MG63 (cell line): ENCODE measurements at regions not wholly inside any gene's neighbourhood (a gene's known extent, or its start where the extent isn't known, plus 50 kb on each side); places are given as distances from the start of the nearest gene placed in this dataset.

Experiments
- DNase-seq: peaks from one replicate; pipeline ENCODE4 v3.0.0-alpha.2; 2020
- H3K27me3 ChIP-seq: fragments of 250-450 bp; sonication (Bioruptor Pico); 2 replicates; pipeline ENCODE4 v1.5.1; 2020; ENCODE audit warnings: mild to moderate bottlenecking, moderate library complexity
- H3K36me3 ChIP-seq: fragments of 250-450 bp; sonication (Bioruptor Pico); 2 replicates; pipeline ENCODE4 v1.5.1; 2020; ENCODE audit warnings: mild to moderate bottlenecking, moderate library complexity
- H3K4me3 ChIP-seq: fragments of 250-450 bp; sonication (Bioruptor Pico); 2 replicates; pipeline ENCODE4 v1.5.1; 2020; ENCODE audit warnings: mild to moderate bottlenecking, moderate library complexity
- H3K9me3 ChIP-seq: fragments of 250-450 bp; sonication (Bioruptor Pico); 2 replicates; pipeline ENCODE4 v1.5.1; 2020; ENCODE audit warnings: mild to moderate bottlenecking, moderate library complexity

DNA sequence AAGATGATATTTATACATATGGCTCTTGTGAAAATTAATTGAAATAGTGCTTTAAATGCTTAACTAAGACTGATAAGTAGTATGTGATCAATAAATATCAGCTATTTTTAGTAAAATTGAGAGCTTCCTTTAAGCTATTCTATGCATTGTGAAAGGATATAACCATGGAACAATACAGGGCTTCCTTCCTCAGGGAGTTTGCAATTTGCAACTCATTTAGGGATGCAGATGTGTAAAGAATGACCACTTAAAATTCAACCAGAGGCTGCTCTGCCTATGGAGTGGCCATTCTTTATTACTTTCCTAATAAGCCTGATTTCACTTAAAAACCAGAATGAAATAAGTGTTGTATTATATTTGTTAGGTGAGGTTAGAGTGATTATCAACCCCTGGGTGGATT lies 103.2 kb upstream of the PRICKLE1 start:
- Histone ChIP-seq H3K4me3 (no peak overlapping the region), H3K36me3 (no peaks in the 10 kb centered on the region), H3K9me3 (peaks cover 5% of the 10 kb centered on the region), H3K27me3 (no peaks in the 10 kb centered on the region)
- DNase-seq: no peak

DNA sequence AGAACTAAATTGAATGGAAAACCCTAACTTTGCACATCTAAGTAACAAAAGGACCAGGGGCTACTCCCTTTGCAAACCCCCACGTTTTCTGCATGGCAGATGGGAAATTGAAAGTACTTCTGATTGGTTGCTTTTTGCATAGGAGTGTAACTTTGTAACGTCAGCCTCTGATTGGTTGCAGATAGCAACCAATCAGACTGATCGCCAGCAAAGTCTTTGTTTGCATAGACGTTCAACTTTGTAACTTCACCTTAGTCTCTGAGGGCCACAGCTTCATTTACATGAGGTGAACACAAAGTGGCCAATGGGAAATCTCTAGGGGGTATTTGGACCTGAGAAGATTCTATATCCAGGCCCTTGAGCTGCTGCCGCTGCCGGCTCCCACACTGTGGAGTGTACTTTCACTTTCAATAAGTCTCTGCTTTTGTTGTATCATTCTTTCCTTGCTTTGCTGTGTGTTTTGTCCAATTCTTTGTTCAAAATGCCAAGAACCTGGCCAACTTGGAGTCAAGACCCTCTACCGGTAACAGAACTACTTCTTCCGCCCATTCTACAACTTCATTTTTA lies 102.5 kb upstream of the PRICKLE1 start:
- DNase-seq: no peak
- Histone ChIP-seq H3K9me3 (peaks cover 5% of the 10 kb centered on the region), H3K27me3 (no peaks in the 10 kb centered on the region), H3K36me3 (no peaks in the 10 kb centered on the region), H3K4me3 (no peak overlapping the region)

DNA sequence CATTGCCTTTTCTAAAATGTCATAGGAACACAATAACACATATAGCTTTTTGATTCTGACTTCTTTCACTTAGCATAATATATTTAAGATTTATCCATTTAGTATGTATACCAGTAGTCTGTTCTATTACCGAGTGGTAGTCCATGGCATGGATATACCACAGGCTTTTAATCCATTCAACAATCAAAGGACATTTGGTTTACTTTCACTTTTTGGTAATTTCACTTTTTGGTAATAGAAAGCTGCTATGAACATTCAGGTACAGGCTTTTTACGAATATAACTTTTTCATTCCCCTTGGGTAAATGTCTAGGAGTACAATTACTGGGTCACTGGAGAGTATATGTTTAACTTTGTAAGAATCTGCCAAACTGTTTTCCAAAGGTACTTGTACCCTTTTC lies 100.7 kb upstream of the PRICKLE1 start:
- no peak for DNase-seq
- no peaks in the 10 kb centered on the region; the same call in 1 of the 2 replicates for H3K9me3 ChIP-seq
- H3K4me3 ChIP-seq: no peak overlapping the region
- no peaks in the 10 kb centered on the region for H3K27me3 ChIP-seq
- no peaks in the 10 kb centered on the region for H3K36me3 ChIP-seq

DNA sequence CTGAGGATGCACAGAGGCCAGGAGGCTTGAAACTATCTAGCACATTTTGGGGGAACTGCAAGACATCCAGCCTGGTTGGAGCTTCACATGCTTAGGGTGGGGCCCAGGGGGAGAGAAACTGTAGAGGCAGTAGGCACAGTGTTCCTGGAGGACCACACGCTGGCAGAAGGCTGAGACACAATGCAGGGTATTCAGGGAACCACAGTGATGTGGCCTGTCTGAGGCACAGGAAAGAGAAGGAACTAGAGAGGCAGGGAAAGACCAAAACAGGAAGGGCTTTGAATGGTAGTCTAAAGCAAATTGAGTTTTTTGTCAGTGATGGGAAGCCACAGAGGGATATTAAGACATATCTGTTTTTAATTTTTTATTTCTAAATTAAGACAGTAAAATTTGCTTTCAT lies 100.2 kb upstream of the PRICKLE1 start:
- H3K27me3 ChIP-seq: no peaks in the 10 kb centered on the region
- DNase-seq: no peak
- no peaks in the 10 kb centered on the region for H3K36me3 ChIP-seq
- no peak overlapping the region for H3K4me3 ChIP-seq
- H3K9me3 ChIP-seq: no peaks in the 10 kb centered on the region; the same call in 1 of the 2 replicates

DNA sequence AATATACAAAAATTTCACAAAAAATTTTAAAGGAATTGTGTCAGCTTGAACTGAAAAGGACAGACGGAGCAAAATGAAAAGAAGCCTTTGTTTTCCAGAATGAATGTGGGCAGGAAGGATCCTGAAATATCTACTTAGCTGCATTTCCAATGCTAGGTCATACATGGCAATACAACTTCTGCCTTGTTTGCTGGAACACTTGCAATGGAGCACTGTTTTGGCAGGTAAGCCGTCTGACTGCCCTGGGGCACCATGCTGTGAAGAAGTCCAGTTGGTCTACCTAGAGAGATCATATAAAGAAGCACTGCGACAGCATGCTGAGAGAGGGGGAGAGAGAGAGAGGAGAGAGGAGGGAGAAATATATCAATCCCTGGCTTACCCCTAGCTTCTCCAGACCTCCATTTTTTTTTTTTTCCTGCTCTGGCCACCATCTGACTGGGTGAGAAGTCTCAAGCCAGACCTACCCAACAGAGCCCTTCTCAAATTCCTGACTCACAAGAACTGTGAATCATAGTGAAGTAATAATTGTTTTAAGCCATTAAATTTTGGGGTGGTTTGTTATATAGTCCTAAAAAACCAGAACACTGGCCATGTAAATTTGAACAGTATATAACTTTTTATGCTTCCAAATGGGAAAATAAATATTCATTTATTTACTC lies 97.1 kb upstream of the PRICKLE1 start:
- H3K36me3 ChIP-seq: no peaks in the 10 kb centered on the region
- no peak overlapping the region for H3K4me3 ChIP-seq
- no peaks in the 10 kb centered on the region for H3K9me3 ChIP-seq
- DNase-seq: no peak
- H3K27me3 ChIP-seq: no peaks in the 10 kb centered on the region

DNA sequence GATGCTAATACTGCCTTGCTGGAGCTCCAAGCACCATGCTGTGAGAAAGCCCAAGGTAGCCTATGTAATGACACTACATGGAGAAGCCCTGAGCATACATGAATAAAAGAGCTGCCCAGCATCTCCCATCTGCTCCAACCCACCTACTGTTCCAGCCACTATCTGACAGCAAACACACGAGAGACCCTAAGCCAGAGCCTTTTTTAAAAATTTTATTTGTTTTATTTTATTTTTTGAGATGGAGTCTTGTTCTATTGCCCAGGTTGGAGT lies 95.2 kb upstream of the PRICKLE1 start:
- H3K4me3 ChIP-seq: no peak overlapping the region
- DNase-seq: no peak
- no peaks in the 10 kb centered on the region for H3K9me3 ChIP-seq
- H3K36me3 ChIP-seq: no peaks in the 10 kb centered on the region
- no peaks in the 10 kb centered on the region for H3K27me3 ChIP-seq

DNA sequence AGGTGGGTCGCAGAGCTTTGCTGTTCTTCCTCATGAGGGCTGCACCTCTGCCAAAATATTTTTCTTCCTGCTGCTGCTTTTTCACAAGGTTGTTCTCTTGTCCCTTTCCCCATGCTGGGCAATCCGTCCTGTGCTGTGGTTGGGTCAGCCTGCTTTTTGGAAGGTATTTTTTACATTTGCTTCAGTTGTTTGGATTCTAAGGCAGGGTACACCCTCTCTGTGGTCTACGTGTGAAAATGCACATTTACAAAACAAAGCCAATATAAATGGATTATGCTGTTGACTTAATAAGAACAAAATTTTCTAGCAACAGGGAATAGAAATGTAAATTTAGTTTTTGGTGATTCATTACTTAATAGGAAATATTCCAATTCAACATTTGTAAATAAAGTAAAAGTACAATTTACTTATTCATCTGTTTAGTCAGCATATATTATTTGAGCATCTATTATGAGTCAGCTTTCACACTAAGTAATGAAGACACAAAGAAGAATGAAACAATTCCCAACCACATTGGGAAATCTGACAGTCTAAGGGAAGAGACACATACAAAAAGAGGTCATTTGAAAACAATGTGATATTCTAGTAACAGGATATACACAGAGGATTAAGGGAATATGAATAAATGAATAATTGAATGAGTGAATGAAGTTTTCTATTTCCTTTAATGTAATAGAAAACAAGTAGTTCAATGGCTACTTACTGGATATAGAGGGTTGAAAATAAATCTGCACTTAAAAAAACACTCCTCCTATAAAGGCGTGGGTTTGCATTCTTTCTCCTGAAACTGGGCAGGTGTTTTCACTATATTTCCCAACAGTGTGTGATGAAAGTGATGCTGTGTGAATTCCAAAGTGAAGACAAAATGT lies 94.6 kb upstream of the PRICKLE1 start:
- Histone ChIP-seq H3K27me3 (no peaks in the 10 kb centered on the region), H3K4me3 (no peak overlapping the region), H3K36me3 (no peaks in the 10 kb centered on the region), H3K9me3 (no peaks in the 10 kb centered on the region)
- no peak for DNase-seq

DNA sequence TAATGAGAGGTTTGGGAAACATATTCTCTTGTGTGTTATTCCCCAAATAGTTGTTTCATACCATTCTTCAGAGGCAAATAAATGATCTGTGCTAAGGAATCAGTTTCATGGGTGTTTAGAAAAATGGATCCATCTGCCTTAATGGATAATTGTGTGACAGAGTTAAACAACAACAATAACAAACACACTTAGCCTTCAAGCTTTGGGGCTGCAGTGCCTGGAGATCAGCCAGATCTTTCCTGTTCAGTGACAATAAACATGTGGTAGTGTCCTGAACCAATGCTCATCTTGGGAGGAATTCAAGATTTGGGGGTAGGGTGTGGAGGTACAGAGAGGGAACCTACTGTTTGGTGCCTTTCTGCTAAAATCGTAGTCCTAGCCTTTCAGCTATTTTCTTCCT lies 93.7 kb upstream of the PRICKLE1 start:
- Histone ChIP-seq H3K9me3 (no peaks in the 10 kb centered on the region), H3K36me3 (no peaks in the 10 kb centered on the region), H3K27me3 (no peaks in the 10 kb centered on the region), H3K4me3 (no peak overlapping the region)
- DNase-seq: no peak

DNA sequence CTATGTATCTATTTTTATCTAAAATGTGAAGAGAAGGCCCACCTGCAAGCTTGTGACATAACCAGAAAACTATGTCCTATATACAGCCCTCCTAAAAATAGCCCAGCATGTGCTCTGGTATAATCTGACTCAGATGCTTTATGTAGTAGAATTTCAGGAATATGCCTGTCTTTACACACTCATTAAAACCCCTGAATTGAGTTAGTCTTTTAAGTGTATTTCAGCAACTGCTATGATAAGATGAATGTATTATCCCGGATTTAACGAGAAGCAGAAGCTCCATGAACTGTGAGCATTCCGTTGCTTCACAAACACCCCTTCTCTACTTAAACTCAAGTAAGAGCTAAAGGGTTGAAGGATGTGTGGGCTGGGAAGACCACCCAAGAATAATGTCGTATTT lies 89.9 kb upstream of the PRICKLE1 start:
- Histone ChIP-seq H3K9me3 (no peaks in the 10 kb centered on the region), H3K4me3 (no peak overlapping the region), H3K27me3 (no peaks in the 10 kb centered on the region), H3K36me3 (no peaks in the 10 kb centered on the region)
- no peak for DNase-seq

DNA sequence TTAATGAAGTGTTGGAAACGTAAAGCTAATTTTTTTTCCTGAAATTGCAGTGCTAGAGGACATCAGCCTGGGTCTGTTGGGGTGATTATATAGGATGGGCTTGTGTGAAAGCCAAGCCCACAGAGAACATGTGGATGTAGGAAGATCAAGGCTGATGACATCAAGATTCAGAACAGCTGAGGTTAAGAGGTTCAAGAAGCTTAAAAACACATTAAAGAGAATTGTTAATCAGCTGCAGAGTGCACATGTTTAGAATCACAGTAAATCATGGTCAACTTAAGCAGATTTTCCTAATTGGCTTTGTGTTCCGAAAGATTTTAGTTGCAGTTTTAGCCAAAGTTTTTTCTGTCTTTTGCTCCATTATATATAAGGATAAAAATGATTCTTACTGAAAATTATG lies 87.9 kb upstream of the PRICKLE1 start:
- DNase-seq: no peak
- Histone ChIP-seq H3K9me3 (no peaks in the 10 kb centered on the region), H3K4me3 (no peak overlapping the region), H3K27me3 (no peaks in the 10 kb centered on the region), H3K36me3 (no peaks in the 10 kb centered on the region)

DNA sequence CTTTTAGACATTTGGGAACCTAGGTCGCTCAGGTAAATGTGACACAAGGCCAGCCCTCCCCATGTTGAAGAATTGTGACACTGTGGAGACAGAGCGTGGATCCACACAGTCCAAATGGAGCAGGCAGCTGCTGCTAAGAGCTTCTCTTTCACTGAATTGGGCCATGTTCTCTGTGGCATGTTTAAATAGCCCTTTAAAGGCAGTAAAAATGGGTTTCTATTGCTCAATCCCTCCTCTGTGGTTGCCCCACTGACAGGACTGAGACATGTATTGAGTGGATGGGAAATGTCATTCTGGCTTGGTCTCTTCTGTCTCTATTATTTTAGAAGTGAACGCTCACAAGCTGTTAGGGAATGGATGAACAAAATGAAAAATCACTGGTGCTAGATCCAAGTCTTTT lies 84.0 kb upstream of the PRICKLE1 start:
- no peaks in the 10 kb centered on the region for H3K27me3 ChIP-seq
- DNase-seq: no peak
- H3K36me3 ChIP-seq: no peaks in the 10 kb centered on the region
- no peaks in the 10 kb centered on the region; the same call in 1 of the 2 replicates for H3K9me3 ChIP-seq
- no peak overlapping the region for H3K4me3 ChIP-seq

DNA sequence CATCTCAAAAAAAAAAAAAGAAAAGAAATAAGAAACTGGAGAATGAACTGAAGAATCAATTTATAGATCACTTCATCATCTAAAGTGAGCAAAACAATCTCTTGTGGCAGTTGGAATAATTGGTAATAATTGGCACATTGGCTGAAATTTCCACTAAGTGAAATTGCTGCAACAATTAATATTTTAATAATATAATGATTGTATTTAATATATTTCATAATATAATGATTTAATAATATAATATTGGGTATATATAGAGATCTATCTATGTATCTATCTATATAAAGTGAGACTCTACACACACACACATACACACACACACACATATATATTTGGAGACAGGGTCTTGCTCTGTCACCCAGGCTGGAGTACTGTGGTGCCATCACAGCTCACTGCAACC lies 81.2 kb upstream of the PRICKLE1 start:
- H3K36me3 ChIP-seq: no peaks in the 10 kb centered on the region
- DNase-seq: no peak
- H3K9me3 ChIP-seq: no peaks in the 10 kb centered on the region; the same call in 1 of the 2 replicates

DNA sequence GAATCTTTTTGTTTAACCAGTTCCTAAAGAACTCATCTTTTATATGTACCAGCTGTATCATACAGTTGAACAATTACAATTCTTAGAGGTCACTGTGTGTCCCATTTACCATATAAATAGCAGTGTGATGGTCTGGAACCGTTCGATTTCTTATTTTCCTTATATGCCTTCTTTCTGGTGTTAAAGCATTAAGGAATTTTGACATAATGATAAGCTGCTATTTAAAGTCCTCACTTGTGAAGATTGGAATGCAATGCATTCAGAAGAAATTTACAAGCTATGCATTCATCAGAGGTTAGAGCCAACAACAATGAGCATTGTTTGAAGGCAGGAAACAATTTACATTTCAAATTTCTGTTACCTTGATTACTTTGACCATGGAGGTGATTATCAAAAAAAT lies 80.0 kb upstream of the PRICKLE1 start:
- DNase-seq: no peak
- Histone ChIP-seq H3K27me3 (no peaks in the 10 kb centered on the region), H3K4me3 (no peak overlapping the region), H3K9me3 (no peaks in the 10 kb centered on the region; the same call in 1 of the 2 replicates), H3K36me3 (no peaks in the 10 kb centered on the region)

More for the DNA sequence above, 81.2 kb upstream of the PRICKLE1 start:
- Histone ChIP-seq H3K4me3 (no peak overlapping the region), H3K27me3 (no peaks in the 10 kb centered on the region)

DNA sequence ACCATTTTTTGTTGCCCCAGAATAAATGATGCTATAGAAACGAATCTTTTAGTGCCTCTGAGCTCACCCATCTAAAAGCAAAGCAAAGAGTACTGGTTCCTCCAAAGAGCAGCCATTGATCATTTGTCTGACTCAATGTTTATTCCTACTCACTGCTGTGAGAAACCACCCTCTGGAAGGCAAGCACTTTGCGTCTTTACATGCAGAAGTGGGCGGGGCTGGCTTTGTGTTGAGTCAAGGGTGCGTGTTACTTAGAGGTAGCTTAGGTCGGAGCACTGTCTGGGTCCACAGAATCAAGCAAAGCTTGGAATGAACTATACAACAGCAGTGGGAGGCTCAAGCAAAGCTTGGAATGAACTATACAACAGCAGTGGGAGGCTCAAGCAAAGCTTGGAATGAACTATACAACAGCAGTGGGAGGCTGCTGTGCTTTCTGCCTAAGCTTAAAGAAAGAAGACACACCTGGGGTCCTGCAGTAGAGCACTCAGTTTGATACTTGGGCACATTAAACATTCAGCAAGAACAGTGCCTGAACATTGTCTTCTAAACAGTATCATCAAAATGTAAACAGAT lies 77.2 kb upstream of the PRICKLE1 start:
- Histone ChIP-seq H3K36me3 (no peaks in the 10 kb centered on the region), H3K4me3 (no peak overlapping the region), H3K9me3 (no peaks in the 10 kb centered on the region), H3K27me3 (no peaks in the 10 kb centered on the region)
- no peak for DNase-seq

DNA sequence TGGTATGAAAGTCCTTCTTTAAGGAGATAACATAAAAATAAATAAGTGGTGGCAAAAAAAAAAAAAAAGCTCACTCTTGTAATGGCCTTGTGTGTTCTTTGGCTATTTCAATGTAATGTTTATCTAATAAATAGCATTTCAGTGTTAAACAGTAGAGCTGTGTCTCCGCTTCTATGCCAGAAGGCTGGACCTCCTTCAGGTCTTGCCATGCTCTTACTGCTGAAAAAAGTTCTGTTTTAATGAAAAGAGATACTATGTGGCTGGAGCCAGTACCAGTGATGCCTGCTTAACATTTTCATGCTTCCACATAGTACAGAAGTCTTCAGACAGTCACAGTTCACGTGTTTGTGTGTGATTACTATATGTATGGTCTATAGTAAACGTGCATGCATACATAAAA lies 74.1 kb upstream of the PRICKLE1 start:
- Histone ChIP-seq H3K27me3 (no peaks in the 10 kb centered on the region), H3K4me3 (no peak overlapping the region), H3K36me3 (no peaks in the 10 kb centered on the region), H3K9me3 (no peaks in the 10 kb centered on the region)
- DNase-seq: no peak

DNA sequence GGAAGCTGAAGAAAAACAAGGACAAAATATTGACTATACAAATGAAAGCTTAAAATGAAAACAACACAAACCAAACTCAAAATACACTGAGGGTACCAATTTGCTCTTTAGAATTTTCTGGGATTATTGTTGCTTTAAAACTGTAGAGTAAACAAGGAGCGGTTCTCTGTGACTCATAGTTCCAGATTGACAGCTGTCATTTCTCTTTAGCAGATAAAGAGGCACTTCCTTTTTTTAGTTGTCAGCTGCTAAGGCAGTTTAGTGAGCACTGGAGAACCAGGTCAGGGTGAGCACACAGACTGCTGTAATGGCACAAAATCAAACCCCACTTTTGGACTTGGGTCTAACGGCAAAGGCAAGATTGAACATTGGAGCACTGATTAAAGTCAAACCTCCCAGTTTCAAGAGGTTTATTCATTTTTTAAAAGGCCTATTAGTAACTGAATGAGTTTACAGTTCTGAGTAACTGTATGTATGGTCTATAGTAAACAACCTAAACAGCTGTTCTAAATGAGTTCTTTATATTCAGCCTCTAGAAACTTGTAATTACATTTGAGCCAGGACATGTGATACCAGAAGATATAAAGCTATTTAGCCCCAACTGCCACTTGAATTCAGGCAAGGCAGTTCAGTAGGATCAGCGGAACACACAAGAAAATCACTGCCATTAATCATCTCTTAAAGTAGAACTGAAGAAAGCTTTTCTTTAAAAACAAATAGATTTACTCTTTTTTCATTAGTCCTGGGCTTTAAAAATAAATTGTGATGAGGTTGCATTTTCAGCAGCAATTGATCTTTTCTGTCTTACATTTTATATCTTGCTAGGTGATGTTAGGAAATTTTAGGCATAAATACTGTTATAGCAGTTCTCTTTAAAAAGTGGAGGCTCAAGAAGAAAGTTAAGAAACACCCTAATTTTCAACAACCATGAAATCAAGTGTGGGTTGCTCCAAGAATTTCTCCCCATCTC lies 71.7 kb upstream of the PRICKLE1 start:
- no peak overlapping the region for H3K4me3 ChIP-seq
- no peaks in the 10 kb centered on the region for H3K9me3 ChIP-seq
- H3K27me3 ChIP-seq: no peaks in the 10 kb centered on the region
- H3K36me3 ChIP-seq: no peaks in the 10 kb centered on the region
- DNase-seq: no peak

DNA sequence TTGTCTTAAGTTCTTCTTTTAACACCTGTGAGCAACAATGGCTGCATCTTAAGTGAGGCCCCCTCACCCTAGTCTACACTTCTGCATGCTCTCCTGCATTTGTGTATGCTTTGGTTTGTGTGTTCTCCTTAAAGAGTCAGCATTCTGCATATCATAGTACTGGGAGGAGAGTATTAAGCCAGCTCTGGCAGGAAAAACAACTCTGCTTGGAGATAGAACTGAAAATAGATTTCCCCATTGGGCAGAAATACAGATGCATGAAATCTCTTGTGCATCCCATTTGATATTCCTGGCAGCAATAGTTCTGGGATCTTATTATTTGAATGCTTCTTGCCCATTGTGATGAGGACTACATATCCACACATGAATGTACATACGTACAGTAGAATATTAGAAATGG lies 70.6 kb upstream of the PRICKLE1 start:
- no peaks in the 10 kb centered on the region for H3K27me3 ChIP-seq
- no peak overlapping the region for H3K4me3 ChIP-seq

More for the DNA sequence above, 70.6 kb upstream of the PRICKLE1 start:
- DNase-seq: no peak
- Histone ChIP-seq H3K9me3 (no peaks in the 10 kb centered on the region), H3K36me3 (no peaks in the 10 kb centered on the region)
